ENCODE measurements at regions not wholly inside any gene's neighbourhood (a gene's known extent, or its start where the extent isn't known, plus 50 kb on each side); places are given as distances from the start of the nearest gene placed in this dataset.

DNA sequence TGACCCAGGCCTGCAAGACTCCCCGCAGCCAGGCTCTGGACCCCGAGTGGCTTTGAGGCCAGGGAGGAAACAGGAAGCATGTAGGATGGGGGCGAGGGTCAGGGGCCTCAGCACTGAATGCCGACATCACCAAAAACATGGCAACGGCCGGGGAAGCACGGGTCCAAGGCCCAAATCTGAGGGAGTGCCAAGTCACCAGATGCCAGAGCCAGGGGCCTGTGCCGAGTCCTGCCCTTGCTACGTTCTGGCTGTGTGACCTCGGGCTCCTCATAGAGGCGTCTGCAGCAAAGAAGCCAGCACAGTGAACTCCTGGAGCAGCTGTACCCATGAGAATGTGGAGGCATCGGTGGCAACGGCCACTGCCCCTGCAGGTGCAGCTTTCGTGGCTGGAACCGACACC lies 420.7 kb downstream of the CTTN start:
- TF ChIP-seq TAF1 (CRISPR knock-in tag; IDR thresholded peaks at IDR 0.05): no peak
- TF ChIP-seq, protein P1, sequence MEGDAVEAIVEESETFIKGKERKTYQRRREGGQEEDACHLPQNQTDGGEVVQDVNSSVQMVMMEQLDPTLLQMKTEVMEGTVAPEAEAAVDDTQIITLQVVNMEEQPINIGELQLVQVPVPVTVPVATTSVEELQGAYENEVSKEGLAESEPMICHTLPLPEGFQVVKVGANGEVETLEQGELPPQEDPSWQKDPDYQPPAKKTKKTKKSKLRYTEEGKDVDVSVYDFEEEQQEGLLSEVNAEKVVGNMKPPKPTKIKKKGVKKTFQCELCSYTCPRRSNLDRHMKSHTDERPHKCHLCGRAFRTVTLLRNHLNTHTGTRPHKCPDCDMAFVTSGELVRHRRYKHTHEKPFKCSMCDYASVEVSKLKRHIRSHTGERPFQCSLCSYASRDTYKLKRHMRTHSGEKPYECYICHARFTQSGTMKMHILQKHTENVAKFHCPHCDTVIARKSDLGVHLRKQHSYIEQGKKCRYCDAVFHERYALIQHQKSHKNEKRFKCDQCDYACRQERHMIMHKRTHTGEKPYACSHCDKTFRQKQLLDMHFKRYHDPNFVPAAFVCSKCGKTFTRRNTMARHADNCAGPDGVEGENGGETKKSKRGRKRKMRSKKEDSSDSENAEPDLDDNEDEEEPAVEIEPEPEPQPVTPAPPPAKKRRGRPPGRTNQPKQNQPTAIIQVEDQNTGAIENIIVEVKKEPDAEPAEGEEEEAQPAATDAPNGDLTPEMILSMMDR (CRISPR knock-in tag; IDR thresholded peaks at IDR 0.05): no peak
- no peak for TF ChIP-seq CCAR2 (optimal IDR thresholded peaks at IDR 0.05; ENCODE audit: low read depth, low read length)
- no peak for TF ChIP-seq ZNF501 (CRISPR knock-in tag; IDR thresholded peaks at IDR 0.05)
- TF ChIP-seq, protein P2, sequence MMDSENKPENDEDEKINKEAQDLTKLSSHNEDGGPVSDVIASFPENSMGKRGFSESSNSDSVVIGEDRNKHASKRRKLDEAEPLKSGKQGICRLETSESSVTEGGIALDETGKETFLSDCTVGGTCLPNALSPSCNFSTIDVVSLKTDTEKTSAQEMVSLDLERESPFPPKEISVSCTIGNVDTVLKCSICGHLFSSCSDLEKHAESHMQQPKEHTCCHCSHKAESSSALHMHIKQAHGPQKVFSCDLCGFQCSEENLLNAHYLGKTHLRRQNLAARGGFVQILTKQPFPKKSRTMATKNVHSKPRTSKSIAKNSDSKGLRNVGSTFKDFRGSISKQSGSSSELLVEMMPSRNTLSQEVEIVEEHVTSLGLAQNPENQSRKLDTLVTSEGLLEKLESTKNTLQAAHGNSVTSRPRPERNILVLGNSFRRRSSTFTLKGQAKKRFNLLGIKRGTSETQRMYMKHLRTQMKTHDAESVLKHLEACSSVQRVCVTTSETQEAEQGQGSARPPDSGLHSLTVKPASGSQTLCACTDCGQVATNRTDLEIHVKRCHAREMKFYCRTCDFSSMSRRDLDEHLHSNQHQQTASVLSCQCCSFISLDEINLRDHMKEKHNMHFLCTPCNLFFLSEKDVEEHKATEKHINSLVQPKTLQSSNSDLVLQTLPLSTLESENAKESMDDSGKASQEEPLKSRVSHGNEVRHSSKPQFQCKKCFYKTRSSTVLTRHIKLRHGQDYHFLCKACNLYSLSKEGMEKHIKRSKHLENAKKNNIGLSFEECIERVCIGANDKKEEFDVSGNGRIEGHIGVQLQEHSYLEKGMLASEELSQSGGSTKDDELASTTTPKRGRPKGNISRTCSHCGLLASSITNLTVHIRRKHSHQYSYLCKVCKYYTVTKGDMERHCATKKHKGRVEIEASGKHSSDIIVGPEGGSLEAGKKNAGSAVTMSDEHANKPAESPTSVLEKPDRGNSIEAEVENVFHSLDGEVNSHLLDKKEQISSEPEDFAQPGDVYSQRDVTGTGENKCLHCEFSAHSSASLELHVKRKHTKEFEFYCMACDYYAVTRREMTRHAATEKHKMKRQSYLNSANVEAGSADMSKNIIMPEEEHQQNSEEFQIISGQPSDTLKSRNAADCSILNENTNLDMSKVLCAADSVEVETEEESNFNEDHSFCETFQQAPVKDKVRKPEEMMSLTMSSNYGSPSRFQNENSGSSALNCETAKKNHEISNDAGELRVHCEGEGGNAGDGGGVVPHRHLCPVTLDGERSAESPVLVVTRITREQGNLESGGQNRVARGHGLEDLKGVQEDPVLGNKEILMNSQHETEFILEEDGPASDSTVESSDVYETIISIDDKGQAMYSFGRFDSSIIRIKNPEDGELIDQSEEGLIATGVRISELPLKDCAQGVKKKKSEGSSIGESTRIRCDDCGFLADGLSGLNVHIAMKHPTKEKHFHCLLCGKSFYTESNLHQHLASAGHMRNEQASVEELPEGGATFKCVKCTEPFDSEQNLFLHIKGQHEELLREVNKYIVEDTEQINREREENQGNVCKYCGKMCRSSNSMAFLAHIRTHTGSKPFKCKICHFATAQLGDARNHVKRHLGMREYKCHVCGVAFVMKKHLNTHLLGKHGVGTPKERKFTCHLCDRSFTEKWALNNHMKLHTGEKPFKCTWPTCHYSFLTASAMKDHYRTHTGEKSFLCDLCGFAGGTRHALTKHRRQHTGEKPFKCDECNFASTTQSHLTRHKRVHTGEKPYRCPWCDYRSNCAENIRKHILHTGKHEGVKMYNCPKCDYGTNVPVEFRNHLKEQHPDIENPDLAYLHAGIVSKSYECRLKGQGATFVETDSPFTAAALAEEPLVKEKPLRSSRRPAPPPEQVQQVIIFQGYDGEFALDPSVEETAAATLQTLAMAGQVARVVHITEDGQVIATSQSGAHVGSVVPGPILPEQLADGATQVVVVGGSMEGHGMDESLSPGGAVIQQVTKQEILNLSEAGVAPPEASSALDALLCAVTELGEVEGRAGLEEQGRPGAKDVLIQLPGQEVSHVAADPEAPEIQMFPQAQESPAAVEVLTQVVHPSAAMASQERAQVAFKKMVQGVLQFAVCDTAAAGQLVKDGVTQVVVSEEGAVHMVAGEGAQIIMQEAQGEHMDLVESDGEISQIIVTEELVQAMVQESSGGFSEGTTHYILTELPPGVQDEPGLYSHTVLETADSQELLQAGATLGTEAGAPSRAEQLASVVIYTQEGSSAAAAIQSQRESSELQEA (CRISPR knock-in tag; IDR thresholded peaks at IDR 0.05; ENCODE audit: not compliant biosample characterization): no peak
- TF ChIP-seq SP1 (IDR thresholded peaks at IDR 0.05): no peak
- TF ChIP-seq SP1 (CRISPR knock-in tag; IDR thresholded peaks at IDR 0.05): no peak
- no peak for TF ChIP-seq DNMT3B (CRISPR knock-in tag; conservative IDR thresholded peaks at IDR 0.05)
- TF ChIP-seq, protein P3, sequence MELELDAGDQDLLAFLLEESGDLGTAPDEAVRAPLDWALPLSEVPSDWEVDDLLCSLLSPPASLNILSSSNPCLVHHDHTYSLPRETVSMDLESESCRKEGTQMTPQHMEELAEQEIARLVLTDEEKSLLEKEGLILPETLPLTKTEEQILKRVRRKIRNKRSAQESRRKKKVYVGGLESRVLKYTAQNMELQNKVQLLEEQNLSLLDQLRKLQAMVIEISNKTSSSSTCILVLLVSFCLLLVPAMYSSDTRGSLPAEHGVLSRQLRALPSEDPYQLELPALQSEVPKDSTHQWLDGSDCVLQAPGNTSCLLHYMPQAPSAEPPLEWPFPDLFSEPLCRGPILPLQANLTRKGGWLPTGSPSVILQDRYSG (CRISPR knock-in tag; IDR thresholded peaks at IDR 0.05): no peak
- TF ChIP-seq, protein P4, sequence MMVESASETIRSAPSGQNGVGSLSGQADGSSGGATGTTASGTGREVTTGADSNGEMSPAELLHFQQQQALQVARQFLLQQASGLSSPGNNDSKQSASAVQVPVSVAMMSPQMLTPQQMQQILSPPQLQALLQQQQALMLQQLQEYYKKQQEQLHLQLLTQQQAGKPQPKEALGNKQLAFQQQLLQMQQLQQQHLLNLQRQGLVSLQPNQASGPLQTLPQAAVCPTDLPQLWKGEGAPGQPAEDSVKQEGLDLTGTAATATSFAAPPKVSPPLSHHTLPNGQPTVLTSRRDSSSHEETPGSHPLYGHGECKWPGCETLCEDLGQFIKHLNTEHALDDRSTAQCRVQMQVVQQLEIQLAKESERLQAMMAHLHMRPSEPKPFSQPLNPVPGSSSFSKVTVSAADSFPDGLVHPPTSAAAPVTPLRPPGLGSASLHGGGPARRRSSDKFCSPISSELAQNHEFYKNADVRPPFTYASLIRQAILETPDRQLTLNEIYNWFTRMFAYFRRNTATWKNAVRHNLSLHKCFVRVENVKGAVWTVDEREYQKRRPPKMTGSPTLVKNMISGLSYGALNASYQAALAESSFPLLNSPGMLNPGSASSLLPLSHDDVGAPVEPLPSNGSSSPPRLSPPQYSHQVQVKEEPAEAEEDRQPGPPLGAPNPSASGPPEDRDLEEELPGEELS (CRISPR knock-in tag; IDR thresholded peaks at IDR 0.05): no peak
- TF ChIP-seq RNF2 (conservative IDR thresholded peaks at IDR 0.05; ENCODE audit: low read depth): no peak
- TF ChIP-seq, protein P5, sequence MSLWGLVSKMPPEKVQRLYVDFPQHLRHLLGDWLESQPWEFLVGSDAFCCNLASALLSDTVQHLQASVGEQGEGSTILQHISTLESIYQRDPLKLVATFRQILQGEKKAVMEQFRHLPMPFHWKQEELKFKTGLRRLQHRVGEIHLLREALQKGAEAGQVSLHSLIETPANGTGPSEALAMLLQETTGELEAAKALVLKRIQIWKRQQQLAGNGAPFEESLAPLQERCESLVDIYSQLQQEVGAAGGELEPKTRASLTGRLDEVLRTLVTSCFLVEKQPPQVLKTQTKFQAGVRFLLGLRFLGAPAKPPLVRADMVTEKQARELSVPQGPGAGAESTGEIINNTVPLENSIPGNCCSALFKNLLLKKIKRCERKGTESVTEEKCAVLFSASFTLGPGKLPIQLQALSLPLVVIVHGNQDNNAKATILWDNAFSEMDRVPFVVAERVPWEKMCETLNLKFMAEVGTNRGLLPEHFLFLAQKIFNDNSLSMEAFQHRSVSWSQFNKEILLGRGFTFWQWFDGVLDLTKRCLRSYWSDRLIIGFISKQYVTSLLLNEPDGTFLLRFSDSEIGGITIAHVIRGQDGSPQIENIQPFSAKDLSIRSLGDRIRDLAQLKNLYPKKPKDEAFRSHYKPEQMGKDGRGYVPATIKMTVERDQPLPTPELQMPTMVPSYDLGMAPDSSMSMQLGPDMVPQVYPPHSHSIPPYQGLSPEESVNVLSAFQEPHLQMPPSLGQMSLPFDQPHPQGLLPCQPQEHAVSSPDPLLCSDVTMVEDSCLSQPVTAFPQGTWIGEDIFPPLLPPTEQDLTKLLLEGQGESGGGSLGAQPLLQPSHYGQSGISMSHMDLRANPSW (CRISPR knock-in tag; IDR thresholded peaks at IDR 0.05; ENCODE audit: borderline replicate concordance): no peak
- TF ChIP-seq SIN3A (IDR thresholded peaks at IDR 0.05; ENCODE audit: borderline replicate concordance, low read depth, low read length): no peak
- no peak for TF ChIP-seq TOPORS (CRISPR knock-in tag; IDR thresholded peaks at IDR 0.05)
